CD4-positive, CD25-positive, alpha-beta regulatory T cell (primary cell): ENCODE measurements at regions not wholly inside any gene's neighbourhood (a gene's known extent, or its start where the extent isn't known, plus 50 kb on each side); places are given as distances from the start of the nearest gene placed in this dataset.
A peak's percentile ranks its signal among the peaks of the same experiment; 100 is the strongest.

Experiments
- ATAC-seq, 2 donors: fragments of 150-1000 bp; cut with Tn5 transposase; one replicate each; pipeline ENCODE4 v1.10.0; 2021; ENCODE audit warnings: low read depth in 2 of 2, moderate number of reproducible peaks in 2 of 2, moderate library complexity in 1 of 2
- DNase-seq, 3 donors: peaks; one replicate each; pipeline versions ENCODE4 v3.0.0 to v3.0.0-alpha.2; 2012 to 2022; ENCODE audit warnings: mixed read lengths in 1 of 3
- H3K27ac ChIP-seq: one replicate; pipeline ENCODE4 v1.7.0; 2013; ENCODE audit warnings: mild to moderate bottlenecking, low read length; ENCODE audit not compliant: insufficient read depth, poor library complexity, severe bottlenecking
- H3K27me3 ChIP-seq: one replicate; pipeline ENCODE4 v1.7.0; 2013; ENCODE audit warnings: low read length; ENCODE audit not compliant: control insufficient read depth, insufficient read depth
- H3K36me3 ChIP-seq: one replicate; pipeline ENCODE4 v1.7.0; 2013; ENCODE audit warnings: mild to moderate bottlenecking, low read length, moderate library complexity; ENCODE audit not compliant: control insufficient read depth, insufficient read depth
- H3K4me1 ChIP-seq: 2 replicates; pipeline ENCODE4 v1.7.0; 2013; ENCODE audit warnings: mild to moderate bottlenecking, low read length; ENCODE audit not compliant: insufficient read depth, control insufficient read depth, poor library complexity, severe bottlenecking
- H3K4me3 ChIP-seq: one replicate; pipeline ENCODE4 v1.7.0; 2013; ENCODE audit warnings: low read depth, mild to moderate bottlenecking, low read length, moderate library complexity
- H3K9me3 ChIP-seq, 2 experiments: 1 replicate in 1 of 2; 2 replicates in 1 of 2; pipeline ENCODE4 v1.7.0; 2013; ENCODE audit warnings: low read length in 2 of 2, mild to moderate bottlenecking in 1 of 2, moderate library complexity in 1 of 2; ENCODE audit not compliant: control insufficient read depth in 2 of 2
- H3K27ac Mint-ChIP-seq, 3 donors: one replicate each; pipeline ENCODE4 v1.8.0; 2020 to 2022; ENCODE audit warnings: mild to moderate bottlenecking in 3 of 3, mixed read lengths in 3 of 3, moderate library complexity in 2 of 3
- H3K27me3 Mint-ChIP-seq: one replicate; pipeline ENCODE4 v1.8.0; 2022; ENCODE audit warnings: mild to moderate bottlenecking, mixed read lengths
- H3K36me3 Mint-ChIP-seq: one replicate; pipeline ENCODE4 v1.8.0; 2020; ENCODE audit warnings: mixed read lengths
- H3K4me1 Mint-ChIP-seq, 4 donors: one replicate each; pipeline ENCODE4 v1.8.0; 2020 to 2022; ENCODE audit warnings: mixed read lengths in 4 of 4, mild to moderate bottlenecking in 1 of 4
- H3K4me3 Mint-ChIP-seq, 4 donors: one replicate each; pipeline ENCODE4 v1.8.0; 2020 to 2022; ENCODE audit warnings: mild to moderate bottlenecking in 4 of 4, mixed read lengths in 4 of 4, moderate library complexity in 3 of 4
- H3K9me3 Mint-ChIP-seq, 7 donors: one replicate each; pipeline ENCODE4 v1.8.0; 2020 to 2022; ENCODE audit warnings: mixed read lengths in 7 of 7, mild to moderate bottlenecking in 3 of 7, moderate library complexity in 2 of 7

- Histone ChIP-seq H3K27me3 (peaks cover 2% of the 10 kb centered on the region), H3K36me3 (no peaks in the 10 kb centered on the region), H3K4me1 (peaks cover 11% of the 10 kb centered on the region), H3K27ac (no peak overlapping the region), H3K4me3 (no peak overlapping the region), H3K9me3 (peaks cover 13 to 19% of the 10 kb centered on the region in 2 experiments)
- no peak for DNase-seq
- Mint-ChIP-seq H3K27me3 (peaks cover 6% of the 10 kb centered on the region), H3K4me3 (no peak overlapping the region), H3K36me3 (no peaks in the 10 kb centered on the region), H3K4me1 (peaks cover 0 to 21% (median 5%) of the 10 kb centered on the region in 4 donors), H3K9me3 (peaks cover 0 to 20% (median 0%) of the 10 kb centered on the region in 7 donors), H3K27ac (no peak overlapping the region)
- no peak for ATAC-seq
Measured at GRCh38 chr12:124689631-124690030, 122.2 kb upstream of the NCOR2 start.

GRCh38 chr12:124688356-124688992, 121.1 kb upstream of the NCOR2 start:
- Mint-ChIP-seq H3K36me3 (no peaks in the 10 kb centered on the region), H3K4me3 (peak overlapping the region in 1 of 4 donors; percentile 41), H3K4me1 (peaks cover 0 to 15% (median 3%) of the 10 kb centered on the region in 4 donors), H3K27ac (no peak overlapping the region), H3K9me3 (peaks cover 0 to 17% (median 0%) of the 10 kb centered on the region in 7 donors), H3K27me3 (peaks cover 6% of the 10 kb centered on the region)
- DNase-seq (no peak), ATAC-seq (no peak)
- Histone ChIP-seq H3K27ac (no peak overlapping the region), H3K9me3 (peaks cover 13 to 19% of the 10 kb centered on the region in 2 experiments), H3K36me3 (no peaks in the 10 kb centered on the region), H3K27me3 (peaks cover 2% of the 10 kb centered on the region), H3K4me1 (peaks cover 11% of the 10 kb centered on the region), H3K4me3 (no peak overlapping the region)

DNA sequence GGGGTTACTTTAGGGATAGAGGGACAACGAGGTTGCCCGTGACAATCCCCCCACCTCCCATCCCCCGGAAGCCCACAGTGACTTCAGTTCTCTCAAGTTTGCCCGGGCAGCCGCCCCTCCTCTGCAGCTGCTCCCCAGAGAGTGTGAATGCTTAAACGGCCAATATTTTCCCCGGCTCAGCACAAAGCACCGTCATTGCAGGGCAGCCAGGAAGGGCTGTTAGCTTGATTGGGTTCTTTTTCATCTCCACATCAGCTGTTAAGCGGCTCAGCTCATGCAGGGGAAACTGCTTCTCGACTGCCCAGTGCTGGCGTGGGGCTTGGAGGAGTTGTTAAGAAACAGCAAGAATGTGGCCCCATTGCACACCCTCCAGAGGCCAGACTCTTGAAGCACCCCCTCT, 120.5 kb upstream of the NCOR2 start:
- H3K4me3 ChIP-seq: no peak overlapping the region
- no peak overlapping the region for H3K27ac ChIP-seq
- H3K4me3 Mint-ChIP-seq: no peak overlapping the region
- H3K27ac Mint-ChIP-seq: peak overlapping the region in 1 of 3 donors; percentile 12
- H3K4me1 ChIP-seq: peaks cover 11% of the 10 kb centered on the region
- ATAC-seq (no peak), DNase-seq (peak in 1 of 3 donors; percentile 18)
- H3K36me3 ChIP-seq: no peaks in the 10 kb centered on the region
- H3K9me3 Mint-ChIP-seq: peaks cover 0 to 13% (median 0%) of the 10 kb centered on the region in 7 donors
- peaks cover 2% of the 10 kb centered on the region for H3K27me3 ChIP-seq
- peaks cover 6% of the 10 kb centered on the region for H3K27me3 Mint-ChIP-seq
- H3K36me3 Mint-ChIP-seq: no peaks in the 10 kb centered on the region
- H3K9me3 ChIP-seq: peaks cover 13 to 17% of the 10 kb centered on the region in 2 experiments
- peaks cover 0 to 15% (median 3%) of the 10 kb centered on the region in 4 donors for H3K4me1 Mint-ChIP-seq

DNA sequence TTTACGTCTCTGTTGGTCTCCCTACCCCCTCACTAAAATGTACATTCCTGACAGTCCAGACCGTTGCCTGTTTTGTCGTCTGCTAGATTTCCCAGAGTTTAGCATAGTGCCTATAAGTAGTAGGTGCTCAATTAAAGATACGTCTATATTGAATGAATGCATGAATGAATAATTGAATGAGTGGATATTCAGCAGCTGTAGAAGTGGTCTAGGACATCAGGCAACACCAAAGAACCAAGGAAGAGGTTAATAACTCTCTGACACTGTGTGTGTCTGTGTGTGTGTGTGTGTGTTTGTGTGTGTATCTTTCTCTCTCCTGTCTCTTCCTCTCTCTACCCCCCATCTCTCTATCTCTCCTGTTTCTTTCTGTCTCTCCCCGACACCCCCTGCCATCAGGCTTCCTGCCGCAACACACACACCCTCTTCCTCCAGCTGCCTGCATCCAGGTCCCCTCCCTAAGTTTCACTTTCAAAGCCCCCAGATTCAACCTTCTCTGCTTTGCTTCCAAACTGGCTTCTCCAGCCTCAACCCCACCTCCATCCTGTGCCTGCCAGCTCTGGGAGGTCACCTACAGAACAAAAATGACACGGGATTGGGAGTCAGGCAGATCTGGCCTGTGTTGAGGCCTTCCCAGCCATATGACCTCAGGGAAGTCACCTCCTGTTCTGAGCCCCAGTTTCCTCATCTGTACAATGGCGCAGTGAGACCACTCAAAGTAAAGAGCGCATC, 119.9 kb upstream of the NCOR2 start:
- peaks cover 0 to 9% (median 0%) of the 10 kb centered on the region in 7 donors for H3K9me3 Mint-ChIP-seq
- H3K4me3 Mint-ChIP-seq: no peak overlapping the region
- no peaks in the 10 kb centered on the region for H3K36me3 Mint-ChIP-seq
- Histone ChIP-seq H3K27me3 (peaks cover 2% of the 10 kb centered on the region), H3K36me3 (no peaks in the 10 kb centered on the region), H3K4me3 (no peak overlapping the region), H3K9me3 (peaks cover 8 to 11% of the 10 kb centered on the region in 2 experiments), H3K4me1 (peaks cover 11% of the 10 kb centered on the region), H3K27ac (no peak overlapping the region)
- H3K4me1 Mint-ChIP-seq: peaks cover 0 to 15% (median 3%) of the 10 kb centered on the region in 4 donors
- peak in 1 of 3 donors; percentile 8 for DNase-seq
- peak overlapping the region in 1 of 3 donors; percentile 12 for H3K27ac Mint-ChIP-seq
- H3K27me3 Mint-ChIP-seq: peaks cover 6% of the 10 kb centered on the region
- ATAC-seq: no peak

- no peak overlapping the region for H3K27ac ChIP-seq
- peaks cover 6% of the 10 kb centered on the region for H3K27me3 Mint-ChIP-seq
- no peak overlapping the region for H3K27ac Mint-ChIP-seq
- H3K4me3 Mint-ChIP-seq: no peak overlapping the region
- peaks cover 2% of the 10 kb centered on the region for H3K27me3 ChIP-seq
- H3K4me3 ChIP-seq: no peak overlapping the region
- peaks cover 0 to 15% (median 3%) of the 10 kb centered on the region in 4 donors for H3K4me1 Mint-ChIP-seq
- H3K9me3 Mint-ChIP-seq: peaks cover 0 to 3% (median 0%) of the 10 kb centered on the region in 7 donors
- ATAC-seq: no peak
- DNase-seq: no peak
- H3K4me1 ChIP-seq: peaks cover 11% of the 10 kb centered on the region
- no peaks in the 10 kb centered on the region for H3K36me3 ChIP-seq
- no peaks in the 10 kb centered on the region for H3K36me3 Mint-ChIP-seq
- peaks cover 2 to 4% of the 10 kb centered on the region in 2 experiments for H3K9me3 ChIP-seq
Measured at GRCh38 chr12:124686370-124687173, 119.2 kb upstream of the NCOR2 start.

DNA sequence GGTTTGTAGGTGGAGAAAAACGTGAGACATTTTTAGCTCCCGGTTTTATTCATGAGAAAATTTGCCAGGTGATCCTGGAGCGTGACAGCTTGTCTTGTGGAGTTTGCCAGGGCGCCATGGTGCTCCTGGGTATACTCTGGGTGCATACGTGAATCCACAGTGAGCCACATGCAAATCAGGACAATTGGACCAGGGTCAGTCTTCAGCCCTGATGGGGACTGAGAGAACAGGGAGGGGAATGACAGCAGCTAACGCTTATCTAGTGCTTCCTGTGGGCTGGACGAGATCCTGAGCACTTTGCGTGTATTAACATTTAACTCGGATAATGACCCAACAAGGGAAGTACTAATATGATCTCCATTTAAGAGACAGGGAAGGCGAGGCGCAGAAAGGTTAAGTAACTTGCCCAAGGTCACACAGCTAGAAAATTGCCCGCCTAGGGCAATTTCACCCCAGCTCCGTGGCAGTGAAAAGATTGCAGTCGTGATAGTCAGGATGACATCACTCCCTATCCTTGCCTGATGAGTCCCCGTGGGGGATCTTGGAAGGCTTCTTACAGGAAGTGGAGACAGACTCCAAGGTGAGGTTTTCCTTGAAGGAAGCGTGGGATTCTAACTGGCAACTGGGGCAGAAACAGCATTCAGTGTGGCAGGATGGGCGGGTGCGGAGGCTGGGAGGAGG, 118.4 kb upstream of the NCOR2 start:
- Mint-ChIP-seq H3K36me3 (no peaks in the 10 kb centered on the region), H3K4me1 (peaks cover 0 to 17% (median 3%) of the 10 kb centered on the region in 4 donors), H3K9me3 (no peaks in the 10 kb centered on the region), H3K4me3 (peak overlapping the region in 1 of 4 donors; percentile 15), H3K27ac (no peak overlapping the region), H3K27me3 (peaks cover 6% of the 10 kb centered on the region)
- no peaks in the 10 kb centered on the region for H3K9me3 ChIP-seq
- no peaks in the 10 kb centered on the region for H3K27me3 ChIP-seq
- H3K4me1 ChIP-seq: peaks cover 11% of the 10 kb centered on the region
- H3K36me3 ChIP-seq: no peaks in the 10 kb centered on the region
- no peak overlapping the region for H3K27ac ChIP-seq
- no peak for ATAC-seq
- H3K4me3 ChIP-seq: no peak overlapping the region
- DNase-seq: no peak

DNA sequence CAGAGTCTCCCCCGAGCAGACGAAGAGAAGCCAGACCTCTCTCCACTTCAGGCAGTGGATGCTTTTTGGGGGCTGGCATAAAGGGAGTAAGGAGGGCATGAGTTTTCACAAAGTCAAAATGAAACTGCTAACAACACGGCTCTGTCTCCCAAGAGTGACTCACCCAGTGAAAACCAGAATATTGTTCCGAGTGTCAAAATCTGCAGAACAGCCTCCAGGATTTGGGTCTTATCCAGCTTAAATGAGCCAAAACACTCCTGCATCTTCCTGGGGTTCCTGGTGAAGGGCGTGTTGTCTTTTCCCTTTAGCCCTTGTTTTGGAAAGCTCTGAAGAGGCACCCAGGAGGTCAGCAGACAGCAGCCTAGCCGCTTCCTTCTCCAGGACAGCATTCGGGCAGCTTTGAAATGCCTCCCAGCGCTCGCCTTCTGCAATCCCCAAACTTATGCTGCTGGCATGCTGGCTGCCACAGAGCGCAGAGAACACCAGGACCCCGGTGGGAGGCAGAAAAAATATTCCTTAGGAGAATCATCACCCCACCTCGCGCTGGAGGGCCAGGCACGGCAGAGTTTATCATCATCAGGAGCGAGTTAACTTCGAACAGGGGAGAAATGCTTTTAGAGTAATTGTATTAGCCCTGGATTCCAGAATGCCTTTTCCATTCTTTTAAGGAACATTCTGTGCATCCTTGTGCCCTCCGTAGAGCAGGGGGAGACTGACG, 117.7 kb upstream of the NCOR2 start:
- no peak overlapping the region for H3K4me3 ChIP-seq
- no peak overlapping the region for H3K4me3 Mint-ChIP-seq

More for the DNA sequence above, 117.7 kb upstream of the NCOR2 start:
- Mint-ChIP-seq H3K27me3 (peaks cover 6% of the 10 kb centered on the region), H3K4me1 (peaks cover 0 to 17% (median 3%) of the 10 kb centered on the region in 4 donors), H3K27ac (no peak overlapping the region), H3K9me3 (no peaks in the 10 kb centered on the region), H3K36me3 (no peaks in the 10 kb centered on the region)
- peaks cover 11% of the 10 kb centered on the region for H3K4me1 ChIP-seq
- no peak overlapping the region for H3K27ac ChIP-seq
- no peaks in the 10 kb centered on the region for H3K27me3 ChIP-seq
- H3K9me3 ChIP-seq: no peaks in the 10 kb centered on the region
- H3K36me3 ChIP-seq: no peaks in the 10 kb centered on the region
- ATAC-seq (no peak), DNase-seq (no peak)
